Esophagus squamous epithelium (tissue), 5 donors: ENCODE measurements at regions not wholly inside any gene's neighbourhood (a gene's known extent, or its start where the extent isn't known, plus 50 kb on each side); places are given as distances from the start of the nearest gene placed in this dataset.

Source experiments
- DNase-seq: peaks from one replicate; lab custom pipeline; 2025; lab: John Stamatoyannopoulos, UW
- H3K27ac ChIP-seq, 4 donors: fragments of 200-600 bp; sonication (generic); one replicate each; pipeline ENCODE4 v1.5.1; 2016 to 2019; ENCODE audit warnings: mild to moderate bottlenecking in 1 of 4
- H3K27me3 ChIP-seq, 4 donors: fragments of 200-600 bp; sonication (generic); 1 replicate in 3 of 4; 2 replicates in 1 of 4; pipeline versions ENCODE4 v1.5.1 to v1.6.0; 2017 to 2021; ENCODE audit warnings: antibody characterized with exemption in 1 of 4
- H3K36me3 ChIP-seq, 3 donors: fragments of 200-600 bp; sonication (generic); one replicate each; pipeline ENCODE4 v1.5.1; 2016 to 2019
- H3K4me1 ChIP-seq, 3 donors: fragments of 200-600 bp; sonication (generic); one replicate each; pipeline ENCODE4 v1.5.1; 2017 to 2019
- H3K4me3 ChIP-seq, 4 donors: fragments of 200-600 bp; sonication (generic); 1 replicate in 3 of 4; 2 replicates in 1 of 4; pipeline ENCODE4 v1.5.1; 2016 to 2019; ENCODE audit warnings: mild to moderate bottlenecking in 2 of 4, moderate library complexity in 1 of 4
- H3K9me3 ChIP-seq, 3 donors: fragments of 200-600 bp; sonication (generic); one replicate each; pipeline ENCODE4 v1.5.1; 2016 to 2019
- POLR2A ChIP-seq, 4 donors: fragments of 450-650 bp; IDR thresholded peaks; one replicate each; pipeline ENCODE4 v1.6.1; 2017; ENCODE audit warnings: antibody characterized with exemption in 4 of 4, mild to moderate bottlenecking in 4 of 4, moderate library complexity in 3 of 4
- WGBS, 2 donors: methylation state at CpG; one replicate each; pipeline ENCODE4 v1.1.5; 2018; 5-methylcytosine and 5-hydroxymethylcytosine counted together
- intact Hi-C: fragments of 100-400 bp; cut with DNase I; formaldehyde crosslinking; loops from one replicate; pipeline ENCODE4 v1.15.0; 2022
- TF ChIP-seq, protein P1 (sequence below), 6 experiments: fragments of 450-650 bp in 4 of 6; fragments of 200-600 bp in 2 of 6; sonication (generic) in 2 of 6; IDR thresholded peaks; one replicate each; pipeline ENCODE4 v1.5.1; 2016 to 2019; ENCODE audit warnings: antibody characterized with exemption in 6 of 6, mild to moderate bottlenecking in 4 of 6, moderate library complexity in 4 of 6
- donor health status: DM: yes; HTN: yes; CAD: no.

DNA sequence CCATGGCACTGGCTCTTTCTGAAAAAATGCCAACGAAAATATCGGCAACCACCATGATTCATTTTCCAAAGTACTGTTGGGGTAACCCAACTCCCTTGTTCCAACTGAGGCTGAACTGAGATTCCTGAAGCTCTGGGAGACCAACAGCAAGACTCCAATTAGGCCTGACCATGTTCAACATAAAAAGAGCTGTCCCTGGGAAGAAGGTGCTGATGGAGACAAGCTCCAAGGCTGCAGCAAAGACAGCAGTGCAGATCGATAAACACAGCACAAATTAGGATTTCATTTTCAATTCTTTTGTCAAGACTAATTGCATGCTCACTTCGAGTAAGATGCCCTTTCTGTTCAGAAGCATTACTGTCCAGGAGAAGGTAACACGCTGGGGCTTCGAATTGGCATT is 968.0 kb downstream of the UQCRFS1 start:
- no peaks in the 10 kb centered on the region for H3K27me3 ChIP-seq
- intact Hi-C loops, result no loop called here
- no peak for DNase-seq
- no peaks in the 10 kb centered on the region for H3K4me1 ChIP-seq
- no peak overlapping the region for H3K27ac ChIP-seq
- TF ChIP-seq POLR2A (IDR thresholded peaks at IDR 0.05), result no peak
- TF ChIP-seq, protein P1, sequence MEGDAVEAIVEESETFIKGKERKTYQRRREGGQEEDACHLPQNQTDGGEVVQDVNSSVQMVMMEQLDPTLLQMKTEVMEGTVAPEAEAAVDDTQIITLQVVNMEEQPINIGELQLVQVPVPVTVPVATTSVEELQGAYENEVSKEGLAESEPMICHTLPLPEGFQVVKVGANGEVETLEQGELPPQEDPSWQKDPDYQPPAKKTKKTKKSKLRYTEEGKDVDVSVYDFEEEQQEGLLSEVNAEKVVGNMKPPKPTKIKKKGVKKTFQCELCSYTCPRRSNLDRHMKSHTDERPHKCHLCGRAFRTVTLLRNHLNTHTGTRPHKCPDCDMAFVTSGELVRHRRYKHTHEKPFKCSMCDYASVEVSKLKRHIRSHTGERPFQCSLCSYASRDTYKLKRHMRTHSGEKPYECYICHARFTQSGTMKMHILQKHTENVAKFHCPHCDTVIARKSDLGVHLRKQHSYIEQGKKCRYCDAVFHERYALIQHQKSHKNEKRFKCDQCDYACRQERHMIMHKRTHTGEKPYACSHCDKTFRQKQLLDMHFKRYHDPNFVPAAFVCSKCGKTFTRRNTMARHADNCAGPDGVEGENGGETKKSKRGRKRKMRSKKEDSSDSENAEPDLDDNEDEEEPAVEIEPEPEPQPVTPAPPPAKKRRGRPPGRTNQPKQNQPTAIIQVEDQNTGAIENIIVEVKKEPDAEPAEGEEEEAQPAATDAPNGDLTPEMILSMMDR (IDR thresholded peaks at IDR 0.05), result no peak
- no peak overlapping the region for H3K4me3 ChIP-seq
- H3K36me3 ChIP-seq, result no peaks in the 10 kb centered on the region
- 74 to 77% methylated on average over 6 of the region's 6 CpGs for WGBS, 2 donors
- H3K9me3 ChIP-seq, result no peaks in the 10 kb centered on the region

DNA sequence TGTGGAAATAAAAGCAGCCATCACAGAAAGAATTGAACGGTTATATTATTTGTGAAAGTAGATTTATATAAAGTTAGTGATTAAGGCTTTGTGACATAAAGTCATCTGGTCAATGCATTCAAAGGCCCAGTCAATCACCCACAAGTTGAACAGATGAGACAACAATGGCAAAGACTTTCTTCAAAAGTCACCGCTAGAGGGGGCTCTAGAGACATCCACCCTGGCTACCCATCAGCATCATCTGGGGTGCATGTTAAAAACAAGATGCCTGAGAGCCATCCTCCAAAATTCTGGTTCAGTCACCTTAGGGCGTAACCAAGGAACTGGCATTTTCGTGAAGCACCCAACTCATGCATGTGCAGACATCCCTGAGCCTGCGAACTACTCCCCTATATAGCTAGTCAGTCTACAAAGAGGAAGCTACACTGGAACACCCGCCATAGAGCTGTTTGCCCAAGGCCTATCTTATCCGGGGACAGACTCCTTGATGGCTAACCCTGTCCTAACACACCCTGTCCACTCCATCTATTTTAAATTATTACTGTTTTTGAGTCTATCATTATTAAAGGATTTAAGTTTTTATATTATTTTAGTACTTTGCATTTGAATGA is 970.5 kb downstream of the UQCRFS1 start:
- intact Hi-C loops, result no loop called here

DNA sequence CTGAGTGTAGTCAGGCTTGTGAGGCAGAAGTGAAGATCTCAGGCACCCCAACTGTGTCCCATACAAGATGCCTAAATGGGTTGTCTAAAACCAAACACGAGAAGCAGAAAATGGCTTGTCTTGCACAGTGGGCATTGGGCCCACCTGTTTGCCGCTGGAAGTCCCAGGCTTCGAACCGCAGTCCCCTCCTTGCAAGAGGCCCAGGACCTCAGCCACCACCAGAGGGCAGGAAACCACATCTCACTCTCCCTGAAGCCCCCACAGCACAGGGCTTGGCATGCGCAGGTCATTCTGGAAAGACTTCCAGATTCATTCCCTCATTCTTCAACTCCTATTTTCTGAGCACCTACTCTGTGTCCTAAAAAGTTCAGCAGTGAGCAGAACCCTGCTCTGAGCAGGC is 973.7 kb downstream of the UQCRFS1 start:
- no peak for DNase-seq
- intact Hi-C loops, result no loop called here
- TF ChIP-seq, protein P1 (IDR thresholded peaks at IDR 0.05), result no peak
- TF ChIP-seq POLR2A (IDR thresholded peaks at IDR 0.05), result no peak
- no peak overlapping the region for H3K4me3 ChIP-seq
- H3K27me3 ChIP-seq, result no peaks in the 10 kb centered on the region
- H3K36me3 ChIP-seq, result no peaks in the 10 kb centered on the region
- H3K9me3 ChIP-seq, result peaks cover 0 to 5% (median 0%) of the 10 kb centered on the region in 3 donors
- WGBS, 2 donors, result 77% methylated on average over 5 of the region's 5 CpGs; no CpG with 5 or more reads in 1 of the 2 donors
- no peak overlapping the region for H3K27ac ChIP-seq
- no peaks in the 10 kb centered on the region for H3K4me1 ChIP-seq

More for the DNA sequence above, 970.5 kb downstream of the UQCRFS1 start:
- H3K27ac ChIP-seq, result no peak overlapping the region
- no peaks in the 10 kb centered on the region for H3K27me3 ChIP-seq
- H3K9me3 ChIP-seq, result peaks cover 0 to under 1% (median 0%) of the 10 kb centered on the region in 3 donors
- H3K4me1 ChIP-seq, result no peaks in the 10 kb centered on the region
- H3K36me3 ChIP-seq, result no peaks in the 10 kb centered on the region
- 45 to 53% methylated on average over 7 of the region's 7 CpGs for WGBS, 2 donors
- no peak for DNase-seq
- TF ChIP-seq POLR2A (IDR thresholded peaks at IDR 0.05), result no peak
- TF ChIP-seq, protein P1 (IDR thresholded peaks at IDR 0.05), result peak in 3 of 6 experiments; percentile 6 to 19 (median 8)
- no peak overlapping the region for H3K4me3 ChIP-seq

DNA sequence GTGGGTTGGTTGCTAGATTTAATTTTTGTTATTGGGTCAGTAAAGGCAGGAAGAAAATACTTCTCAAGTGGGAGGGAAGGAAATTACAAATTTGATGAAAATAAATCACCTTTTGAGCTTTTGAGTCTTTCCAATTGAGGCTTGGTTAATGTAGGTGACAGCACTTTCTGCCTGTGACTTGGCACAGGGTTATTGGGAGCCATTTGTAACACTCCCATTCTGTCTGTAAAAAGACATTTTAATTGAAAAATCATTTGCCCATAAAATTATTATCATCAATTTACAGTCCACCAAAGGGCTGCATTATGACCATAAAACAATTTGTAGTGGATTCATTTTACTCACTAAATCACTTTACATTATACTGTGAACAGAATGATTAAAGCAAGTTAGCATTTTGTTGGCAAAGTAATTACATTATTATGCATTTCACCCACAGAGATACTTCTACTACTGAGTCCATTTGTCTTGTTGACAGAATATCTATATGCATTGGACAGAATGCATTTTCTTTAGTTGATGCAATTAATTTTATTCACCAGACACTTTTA is 974.6 kb downstream of the UQCRFS1 start:
- TF ChIP-seq, protein P1 (IDR thresholded peaks at IDR 0.05), result no peak
- TF ChIP-seq POLR2A (IDR thresholded peaks at IDR 0.05), result no peak
- intact Hi-C loops, result no loop called here

DNA sequence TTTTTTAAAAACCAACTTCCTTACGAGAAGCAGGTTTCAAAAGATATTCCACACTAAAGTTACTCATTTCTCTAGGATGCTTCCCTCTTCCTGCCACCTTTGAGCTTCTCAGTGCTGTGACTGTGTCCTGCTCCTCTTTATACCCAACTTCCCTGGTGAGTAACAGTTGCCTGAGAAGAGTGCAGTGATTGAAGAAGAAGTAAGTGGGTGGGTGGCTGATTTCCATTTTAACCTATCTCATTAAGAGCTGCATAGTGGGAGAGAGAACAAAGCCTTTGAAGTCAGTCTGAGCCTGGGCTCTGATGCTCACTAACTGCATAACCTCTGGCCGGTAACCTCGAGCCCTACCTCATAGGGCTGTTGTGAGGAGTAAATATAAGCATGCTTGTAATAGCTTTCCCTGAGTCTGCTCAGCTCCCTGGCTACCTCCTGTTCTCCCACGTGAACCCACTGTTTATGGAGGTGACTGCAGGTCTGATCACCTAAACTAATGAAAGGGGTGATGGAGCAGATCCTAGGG is 977.3 kb downstream of the UQCRFS1 start:
- Histone ChIP-seq H3K27ac (no peak overlapping the region), H3K27me3 (no peaks in the 10 kb centered on the region), H3K4me1 (no peaks in the 10 kb centered on the region), H3K9me3 (peaks cover 0 to 5% (median 0%) of the 10 kb centered on the region in 3 donors), H3K36me3 (no peaks in the 10 kb centered on the region), H3K4me3 (no peak overlapping the region)
- intact Hi-C loops, result no loop called here
- TF ChIP-seq, protein P1 (IDR thresholded peaks at IDR 0.05), result no peak
- TF ChIP-seq POLR2A (IDR thresholded peaks at IDR 0.05), result no peak
- 46 to 63% methylated on average over 2 to 3 of the region's 4 CpGs for WGBS, 2 donors
- DNase-seq, result no peak

More for the DNA sequence above, 974.6 kb downstream of the UQCRFS1 start:
- no peaks in the 10 kb centered on the region for H3K36me3 ChIP-seq
- no peaks in the 10 kb centered on the region for H3K4me1 ChIP-seq
- no peak overlapping the region for H3K27ac ChIP-seq
- H3K9me3 ChIP-seq, result peaks cover 0 to 5% (median 0%) of the 10 kb centered on the region in 3 donors
- no peak for DNase-seq
- H3K27me3 ChIP-seq, result no peaks in the 10 kb centered on the region
- no peak overlapping the region for H3K4me3 ChIP-seq
